IMR-90 (cell line): ENCODE measurements at regions not wholly inside any gene's neighbourhood (a gene's known extent, or its start where the extent isn't known, plus 50 kb on each side); places are given as distances from the start of the nearest gene placed in this dataset.

Source experiments
- ATAC-seq: fragments of 200-7000 bp; cut with Tn5 transposase; 2 replicates; pipeline ENCODE4 v1.9.1; 2020; ENCODE audit warnings: low read depth, mild to moderate bottlenecking, moderate library complexity
- BruUV-seq: library from RNA; stranded (reverse); fragments of 400-500 nt; replicated peaks from 2 replicates; lab custom pipeline; 2021; lab: Mats Ljungman, UMichigan
- CTCF ChIA-PET: fragments of 300-600 bp; formaldehyde crosslinking; extraction: SDS; loops from one replicate; lab custom pipeline; 2021; ENCODE audit warnings: antibody characterized with exemption; lab: Yijun Ruan, JAX
- POLR2A ChIA-PET: fragments of 300-600 bp; sonication (Branson Sonifier 250); formaldehyde crosslinking; loops from one replicate; lab custom pipeline; 2022; ENCODE audit warnings: antibody characterized with exemption; ENCODE audit not compliant: unreplicated experiment; lab: Charles Lee
- DNase-seq: peaks from one replicate; pipeline ENCODE4 v3.0.0; 2013
- H2AFZ ChIP-seq: replicated peaks from 2 replicates; pipeline ENCODE3; 2013; ENCODE audit warnings: low read length, mild to moderate bottlenecking; ENCODE audit not compliant: poor library complexity
- H2AK5ac ChIP-seq: 2 replicates; pipeline ENCODE4 v1.6.1; 2013; ENCODE audit warnings: low read depth, low read length, inconsistent platforms
- H2AK9ac ChIP-seq: replicated peaks from 2 replicates; pipeline ENCODE3; 2013; ENCODE audit warnings: mild to moderate bottlenecking, low read depth, low read length, moderate library complexity; ENCODE audit not compliant: poor library complexity
- H2BK120ac ChIP-seq: 2 replicates; pipeline ENCODE4 v1.6.1; 2013; ENCODE audit warnings: low read depth, low read length, inconsistent platforms
- H2BK15ac ChIP-seq: 3 replicates; pipeline ENCODE4 v1.6.1; 2013; ENCODE audit warnings: low read depth, low read length, inconsistent platforms
- H2BK20ac ChIP-seq: 2 replicates; pipeline ENCODE4 v1.6.1; 2013; ENCODE audit warnings: low read depth, mild to moderate bottlenecking, inconsistent platforms, low read length, moderate library complexity
- H2BK5ac ChIP-seq: 2 replicates; pipeline ENCODE4 v1.6.1; 2013; ENCODE audit warnings: mild to moderate bottlenecking, low read depth, low read length, inconsistent platforms; ENCODE audit not compliant: poor library complexity, severe bottlenecking
- H3K14ac ChIP-seq: replicated peaks from 2 replicates; pipeline ENCODE4 v1.6.1; 2013; ENCODE audit warnings: low read depth, low read length, inconsistent platforms
- H3K18ac ChIP-seq: 2 replicates; pipeline ENCODE4 v1.6.1; 2013; ENCODE audit warnings: low read depth, low read length, control low read depth
- H3K23ac ChIP-seq: 2 replicates; pipeline ENCODE4 v1.6.1; 2013; ENCODE audit warnings: low read depth, low read length, inconsistent platforms
- H3K27ac ChIP-seq: 2 replicates; pipeline ENCODE4 v1.5.1; 2013; ENCODE audit warnings: mild to moderate bottlenecking, control low read depth, low read length; ENCODE audit not compliant: insufficient read depth
- H3K27me3 ChIP-seq: 2 replicates; pipeline ENCODE4 v1.6.1; 2013; ENCODE audit warnings: low read length; ENCODE audit not compliant: control insufficient read depth, insufficient read depth
- H3K36me3 ChIP-seq: 2 replicates; pipeline ENCODE4 v1.6.1; 2013; ENCODE audit warnings: low read length, mixed read lengths; ENCODE audit not compliant: control insufficient read depth, insufficient read depth
- H3K4ac ChIP-seq: 2 replicates; pipeline ENCODE4 v1.6.1; 2013; ENCODE audit warnings: low read depth, low read length, inconsistent platforms
- H3K4me1 ChIP-seq: 2 replicates; pipeline ENCODE4 v1.6.1; 2013; ENCODE audit warnings: low read length, mixed read lengths; ENCODE audit not compliant: control insufficient read depth, insufficient read depth
- H3K4me2 ChIP-seq: 2 replicates; pipeline ENCODE4 v1.6.1; 2013; ENCODE audit warnings: low read depth, mild to moderate bottlenecking, control low read depth, low read length, moderate library complexity
- H3K4me3 ChIP-seq: 2 replicates; pipeline ENCODE4 v1.5.1; 2013; ENCODE audit warnings: low read depth, mild to moderate bottlenecking, control low read depth, low read length, moderate library complexity; ENCODE audit not compliant: insufficient read depth
- H3K56ac ChIP-seq: 2 replicates; pipeline ENCODE4 v1.6.1; 2013; ENCODE audit warnings: low read length, inconsistent platforms; ENCODE audit not compliant: insufficient read depth; ENCODE audit errors: extremely low read depth
- H3K79me1 ChIP-seq, 2 experiments: 2 replicates each; pipeline ENCODE4 v1.6.1; 2013; ENCODE audit warnings: low read length in 2 of 2, inconsistent platforms in 1 of 2, low read depth in 1 of 2
- H3K9ac ChIP-seq: 2 replicates; pipeline ENCODE4 v1.6.1; 2013; ENCODE audit warnings: low read depth, low read length, control low read depth
- H3K9me1 ChIP-seq: 2 replicates; pipeline ENCODE4 v1.6.1; 2013; ENCODE audit warnings: low read length, inconsistent platforms; ENCODE audit not compliant: insufficient read depth
- H3K9me3 ChIP-seq: 2 replicates; pipeline ENCODE4 v1.6.1; 2013; ENCODE audit warnings: low read length; ENCODE audit not compliant: control insufficient read depth, insufficient read depth
- H4K20me1 ChIP-seq: 2 replicates; pipeline ENCODE4 v1.6.1; 2013; ENCODE audit warnings: low read length, inconsistent platforms; ENCODE audit not compliant: insufficient read depth
- H4K5ac ChIP-seq: 2 replicates; pipeline ENCODE4 v1.6.1; 2013; ENCODE audit warnings: mild to moderate bottlenecking, low read depth, low read length, control low read depth
- H4K8ac ChIP-seq, 2 experiments: 2 replicates each; pipeline ENCODE4 v1.6.1; 2013; ENCODE audit warnings: low read depth in 2 of 2, low read length in 2 of 2, control low read depth in 1 of 2, inconsistent platforms in 1 of 2
- H4K91ac ChIP-seq: 2 replicates; pipeline ENCODE4 v1.6.1; 2013; ENCODE audit warnings: low read depth, low read length, inconsistent platforms; ENCODE audit not compliant: insufficient read depth
- BHLHE40 ChIP-seq: fragments of 150-350 bp; IDR thresholded peaks from 2 replicates; pipeline ENCODE4 v1.6.1; 2016; ENCODE audit warnings: mild to moderate bottlenecking, low read depth, low read length
- CEBPB ChIP-seq: IDR thresholded peaks from 2 replicates; pipeline ENCODE4 v1.6.1; 2012; ENCODE audit warnings: low read depth, low read length, improper control_type of control experiment
- CHD1 ChIP-seq: IDR thresholded peaks from 2 replicates; pipeline ENCODE4 v1.6.1; 2012; ENCODE audit warnings: low read depth, low read length, improper control_type of control experiment
- FOS ChIP-seq: fragments of 150-350 bp; IDR thresholded peaks from 2 replicates; pipeline ENCODE4 v1.6.1; 2016; ENCODE audit warnings: low read depth, low read length
- MAFK ChIP-seq: IDR thresholded peaks from 2 replicates; pipeline ENCODE4 v1.6.1; 2012; ENCODE audit warnings: low read depth, low read length, improper control_type of control experiment
- MAZ ChIP-seq: IDR thresholded peaks from 2 replicates; pipeline ENCODE4 v1.6.1; 2012; ENCODE audit warnings: low read depth, mild to moderate bottlenecking, low read length, improper control_type of control experiment, moderate library complexity, borderline replicate concordance
- MXI1 ChIP-seq: IDR thresholded peaks from 2 replicates; pipeline ENCODE4 v1.6.1; 2012; ENCODE audit warnings: low read depth, mild to moderate bottlenecking, low read length, moderate library complexity, borderline replicate concordance
- NFE2L2 ChIP-seq: fragments of 150-350 bp; IDR thresholded peaks from 2 replicates; pipeline ENCODE4 v1.6.1; 2016; ENCODE audit warnings: low read depth, mild to moderate bottlenecking, low read length
- POLR2A ChIP-seq: IDR thresholded peaks from 2 replicates; pipeline ENCODE4 v1.6.1; 2012; ENCODE audit warnings: mild to moderate bottlenecking, low read depth, low read length
- RAD21 ChIP-seq: IDR thresholded peaks from 2 replicates; pipeline ENCODE4 v1.6.1; 2012; ENCODE audit warnings: low read length, improper control_type of control experiment
- RCOR1 ChIP-seq: IDR thresholded peaks from 2 replicates; pipeline ENCODE4 v1.6.1; 2012; ENCODE audit warnings: mild to moderate bottlenecking, low read length, improper control_type of control experiment; ENCODE audit not compliant: insufficient replicate concordance
- RFX5 ChIP-seq: IDR thresholded peaks from 2 replicates; pipeline ENCODE4 v1.8.0; 2012; ENCODE audit warnings: low read depth, mild to moderate bottlenecking, low read length, moderate library complexity
- SMC3 ChIP-seq: fragments of 150-350 bp; IDR thresholded peaks from 2 replicates; pipeline ENCODE4 v1.6.1; 2016; ENCODE audit warnings: low read depth, mild to moderate bottlenecking, antibody characterized with exemption, low read length, moderate library complexity
- WGBS, 2 experiments: methylation state at CpG; one replicate each; pipeline versions ENCODE4 v1.1.5 to v1.1.7; 2013; ENCODE audit warnings: missing lambda C conversion rate in 2 of 2; ENCODE audit not compliant: insufficient read length in 1 of 2; ENCODE audit errors: extremely low coverage in 2 of 2; 5-methylcytosine and 5-hydroxymethylcytosine counted together
- dilution Hi-C: fragments of 300-500 bp; cut with HindIII; formaldehyde crosslinking; loops from one replicate; pipeline ENCODE4 v1.14.3; 2018; ENCODE audit warnings: low sequenced_read_pairs; ENCODE audit not compliant: unreplicated experiment
- in situ Hi-C: fragments of 300-500 bp; cut with MboI; formaldehyde crosslinking; loops from 3 replicates; pipeline ENCODE4 v1.14.3; 2019; ENCODE audit warnings: low sequenced_read_pairs, inconsistent platforms, mixed read lengths
- intact Hi-C: fragments of 100-400 bp; cut with micrococcal nuclease; formaldehyde crosslinking; loops from 2 replicates; pipeline ENCODE4 v1.10.0; 2022
- TF ChIP-seq, protein P1 (sequence below): conservative IDR thresholded peaks from 2 replicates; pipeline ENCODE4 v1.5.1; 2012; ENCODE audit warnings: mild to moderate bottlenecking, low read depth, low read length, improper control_type of control experiment
- TF ChIP-seq, protein P2 (sequence below): fragments of 150-350 bp; IDR thresholded peaks from 2 replicates; pipeline ENCODE4 v1.6.1; 2017; ENCODE audit warnings: mild to moderate bottlenecking, antibody characterized with exemption, low read length, low read depth
- TF ChIP-seq, protein P3 (sequence below): fragments of 150-350 bp; IDR thresholded peaks from 2 replicates; pipeline ENCODE4 v1.6.1; 2016; ENCODE audit warnings: low read depth, mild to moderate bottlenecking, low read length, moderate library complexity, borderline replicate concordance

DNA sequence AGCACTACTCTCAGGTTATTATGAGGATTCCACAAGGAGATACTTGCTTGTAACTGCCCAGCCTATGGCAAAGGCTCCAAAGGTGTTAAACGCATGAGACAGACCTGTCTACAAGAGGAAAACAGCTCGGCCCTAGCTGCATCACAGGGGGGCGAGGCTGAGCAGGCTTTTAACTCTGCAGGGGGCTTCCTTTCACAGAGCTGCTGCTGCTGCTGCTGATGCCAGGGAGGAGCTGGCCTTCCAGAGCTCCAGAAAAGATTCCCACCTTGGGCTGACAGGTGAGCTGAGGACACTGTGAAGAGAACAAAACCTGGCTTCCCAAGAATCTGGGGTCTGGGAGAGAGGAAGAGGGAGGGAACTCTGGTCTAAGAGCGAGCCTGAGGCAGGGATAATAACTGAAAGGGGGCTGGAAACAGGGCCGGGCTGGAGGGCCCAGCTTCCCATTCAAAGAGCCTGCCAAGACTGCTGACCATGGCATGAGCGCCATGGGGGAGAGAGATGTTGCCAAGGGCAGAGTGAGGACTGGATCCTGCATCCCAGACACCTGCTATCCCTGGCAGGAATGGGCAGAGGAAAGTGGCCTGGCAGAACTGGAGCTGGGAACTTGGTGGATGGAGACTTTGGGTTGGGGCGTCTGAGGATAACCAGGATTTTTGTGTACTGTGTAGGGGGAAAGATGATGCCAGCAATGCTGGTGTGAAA, 211.1 kb upstream of the LRFN2 start:
- no peak overlapping the region for H2AK5ac ChIP-seq
- H3K36me3 ChIP-seq = no peaks in the 10 kb centered on the region
- 64% methylated on average over 4 of the region's 7 CpGs; no CpG with 5 or more reads in 1 of the 2 experiments for WGBS, 2 experiments
- ATAC-seq = no peak
- no peak overlapping the region for H3K14ac ChIP-seq
- POLR2A ChIA-PET = no interaction called here
- no TSS peak for BruUV-seq
- in situ Hi-C loops (no loop called here), dilution Hi-C loops (no loop called here), intact Hi-C loops (no loop called here)
- no peak overlapping the region for H3K18ac ChIP-seq
- no peaks in the 10 kb centered on the region for H3K9me3 ChIP-seq
- H3K4me2 ChIP-seq = no peak overlapping the region
- no peak for TF ChIP-seq NFE2L2
- no peak for TF ChIP-seq MAFK
- no peak for TF ChIP-seq BHLHE40
- TF ChIP-seq MAZ = no peak
- no peak for TF ChIP-seq SMC3
- TF ChIP-seq, protein P1, sequence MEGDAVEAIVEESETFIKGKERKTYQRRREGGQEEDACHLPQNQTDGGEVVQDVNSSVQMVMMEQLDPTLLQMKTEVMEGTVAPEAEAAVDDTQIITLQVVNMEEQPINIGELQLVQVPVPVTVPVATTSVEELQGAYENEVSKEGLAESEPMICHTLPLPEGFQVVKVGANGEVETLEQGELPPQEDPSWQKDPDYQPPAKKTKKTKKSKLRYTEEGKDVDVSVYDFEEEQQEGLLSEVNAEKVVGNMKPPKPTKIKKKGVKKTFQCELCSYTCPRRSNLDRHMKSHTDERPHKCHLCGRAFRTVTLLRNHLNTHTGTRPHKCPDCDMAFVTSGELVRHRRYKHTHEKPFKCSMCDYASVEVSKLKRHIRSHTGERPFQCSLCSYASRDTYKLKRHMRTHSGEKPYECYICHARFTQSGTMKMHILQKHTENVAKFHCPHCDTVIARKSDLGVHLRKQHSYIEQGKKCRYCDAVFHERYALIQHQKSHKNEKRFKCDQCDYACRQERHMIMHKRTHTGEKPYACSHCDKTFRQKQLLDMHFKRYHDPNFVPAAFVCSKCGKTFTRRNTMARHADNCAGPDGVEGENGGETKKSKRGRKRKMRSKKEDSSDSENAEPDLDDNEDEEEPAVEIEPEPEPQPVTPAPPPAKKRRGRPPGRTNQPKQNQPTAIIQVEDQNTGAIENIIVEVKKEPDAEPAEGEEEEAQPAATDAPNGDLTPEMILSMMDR = no peak
- TF ChIP-seq, protein P2, sequence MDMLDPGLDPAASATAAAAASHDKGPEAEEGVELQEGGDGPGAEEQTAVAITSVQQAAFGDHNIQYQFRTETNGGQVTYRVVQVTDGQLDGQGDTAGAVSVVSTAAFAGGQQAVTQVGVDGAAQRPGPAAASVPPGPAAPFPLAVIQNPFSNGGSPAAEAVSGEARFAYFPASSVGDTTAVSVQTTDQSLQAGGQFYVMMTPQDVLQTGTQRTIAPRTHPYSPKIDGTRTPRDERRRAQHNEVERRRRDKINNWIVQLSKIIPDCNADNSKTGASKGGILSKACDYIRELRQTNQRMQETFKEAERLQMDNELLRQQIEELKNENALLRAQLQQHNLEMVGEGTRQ = no peak
- no peak for TF ChIP-seq RAD21
- TF ChIP-seq POLR2A = no peak
- TF ChIP-seq RCOR1 = no peak
- no peak for TF ChIP-seq FOS
- no peak for TF ChIP-seq CHD1
- no peak for TF ChIP-seq RFX5
- no peak for TF ChIP-seq MXI1
- no peak for TF ChIP-seq CEBPB
- TF ChIP-seq, protein P3, sequence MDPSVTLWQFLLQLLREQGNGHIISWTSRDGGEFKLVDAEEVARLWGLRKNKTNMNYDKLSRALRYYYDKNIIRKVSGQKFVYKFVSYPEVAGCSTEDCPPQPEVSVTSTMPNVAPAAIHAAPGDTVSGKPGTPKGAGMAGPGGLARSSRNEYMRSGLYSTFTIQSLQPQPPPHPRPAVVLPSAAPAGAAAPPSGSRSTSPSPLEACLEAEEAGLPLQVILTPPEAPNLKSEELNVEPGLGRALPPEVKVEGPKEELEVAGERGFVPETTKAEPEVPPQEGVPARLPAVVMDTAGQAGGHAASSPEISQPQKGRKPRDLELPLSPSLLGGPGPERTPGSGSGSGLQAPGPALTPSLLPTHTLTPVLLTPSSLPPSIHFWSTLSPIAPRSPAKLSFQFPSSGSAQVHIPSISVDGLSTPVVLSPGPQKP = no peak
- no peak overlapping the region for H2BK120ac ChIP-seq
- no peak overlapping the region for H3K4ac ChIP-seq
- CTCF ChIA-PET = no interaction called here
- no peaks in the 10 kb centered on the region for H3K4me1 ChIP-seq
- no peak overlapping the region for H2AFZ ChIP-seq
- H3K9me1 ChIP-seq = no peaks in the 10 kb centered on the region
- H3K27me3 ChIP-seq = peaks cover 5% of the 10 kb centered on the region
- no peak for DNase-seq
- no peak overlapping the region for H3K56ac ChIP-seq
- H2BK15ac ChIP-seq = no peak overlapping the region
- no peak overlapping the region for H3K23ac ChIP-seq
- H3K4me3 ChIP-seq = no peak overlapping the region
- H4K8ac ChIP-seq = no peak overlapping the region
- H2AK9ac ChIP-seq = no peak overlapping the region
- H4K91ac ChIP-seq = no peak overlapping the region
- no peak overlapping the region for H3K27ac ChIP-seq
- no peak overlapping the region for H2BK5ac ChIP-seq
- H3K79me1 ChIP-seq = no peaks in the 10 kb centered on the region
- no peak overlapping the region for H4K5ac ChIP-seq
- H4K20me1 ChIP-seq = no peaks in the 10 kb centered on the region
- H3K9ac ChIP-seq = no peak overlapping the region
- no peak overlapping the region for H2BK20ac ChIP-seq
